GM18907 (cell line): ENCODE measurements at regions not wholly inside any gene's neighbourhood (a gene's known extent, or its start where the extent isn't known, plus 50 kb on each side); places are given as distances from the start of the nearest gene placed in this dataset.

Source experiments
- ATAC-seq: cut with Tn5 transposase; IDR thresholded peaks from one replicate; pipeline ENCODE4 v1.9.1; 2021; ENCODE audit warnings: mild to moderate bottlenecking, moderate library complexity; ENCODE audit not compliant: unreplicated experiment

DNA sequence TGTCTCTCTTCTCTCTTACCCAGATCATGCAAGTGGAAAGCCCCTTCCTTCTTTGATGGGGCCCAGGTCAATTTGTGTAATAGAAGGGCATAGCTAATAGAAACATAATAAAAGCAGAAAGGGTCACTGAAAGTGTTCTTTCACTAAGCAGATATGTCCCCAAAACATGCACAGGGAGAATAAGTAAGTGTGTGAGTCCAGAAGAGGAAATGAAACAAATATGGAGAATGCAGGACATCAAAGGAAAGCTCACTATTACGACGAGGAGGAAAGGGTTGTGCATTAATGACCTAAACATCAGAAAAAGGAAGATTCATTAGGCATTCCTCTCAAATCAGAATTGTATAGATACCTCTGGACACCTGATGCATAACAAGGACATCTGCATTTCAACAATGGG is 81.4 kb upstream of the SMYD2 start:
- ATAC-seq, result no peak

DNA sequence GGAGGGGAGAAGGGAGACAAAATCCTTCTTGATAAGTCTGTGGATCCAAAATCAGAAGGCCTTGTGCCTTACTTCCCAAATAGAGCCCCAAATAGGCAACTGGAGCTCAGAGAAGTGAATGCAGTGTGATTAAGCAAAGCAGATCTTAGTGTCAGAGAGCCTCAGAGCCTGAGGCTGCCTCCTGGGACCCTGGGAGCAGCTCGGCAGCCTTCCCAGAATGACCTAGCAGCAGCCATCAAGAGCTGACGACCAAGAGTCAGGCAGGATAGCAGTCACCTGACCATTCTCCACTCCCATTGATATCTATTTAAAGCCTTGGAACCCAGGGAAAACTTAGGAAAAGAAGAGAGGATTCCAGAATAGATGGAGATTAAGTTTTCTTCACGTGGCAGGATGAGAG is 78.0 kb upstream of the SMYD2 start:
- ATAC-seq, result no peak

GRCh38 chr1:214205053-214205452 is 75.9 kb upstream of the SMYD2 start:
- no peak for ATAC-seq

GRCh38 chr1:214208460-214208859 is 72.5 kb upstream of the SMYD2 start:
- ATAC-seq, result no peak

DNA sequence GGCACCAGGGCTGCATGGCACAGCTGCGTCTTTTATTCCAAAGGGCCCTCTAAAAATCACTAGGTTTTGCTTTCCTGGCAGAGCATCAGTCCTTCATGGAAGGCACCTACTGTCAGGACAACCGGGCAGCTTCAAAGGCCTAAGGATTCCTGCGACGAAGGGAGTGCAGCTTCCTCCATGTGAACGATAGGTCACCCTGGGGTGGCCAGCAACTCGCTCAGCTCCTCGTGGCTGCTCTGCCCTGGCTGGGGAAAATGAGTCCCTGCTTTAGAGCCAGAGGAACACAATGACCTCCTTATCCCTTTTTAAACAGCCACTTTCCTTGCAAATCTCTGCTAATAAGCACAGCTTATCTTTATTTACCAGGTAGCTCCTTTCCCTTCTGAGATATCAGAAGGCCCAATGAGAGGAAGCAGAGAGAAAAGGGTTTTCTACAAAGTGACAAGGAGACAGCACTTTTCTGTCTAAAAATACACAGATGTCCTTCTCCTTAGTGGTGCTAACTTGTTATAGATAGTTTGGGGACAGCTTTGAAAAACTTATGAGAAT is 71.6 kb upstream of the SMYD2 start:
- no peak for ATAC-seq

DNA sequence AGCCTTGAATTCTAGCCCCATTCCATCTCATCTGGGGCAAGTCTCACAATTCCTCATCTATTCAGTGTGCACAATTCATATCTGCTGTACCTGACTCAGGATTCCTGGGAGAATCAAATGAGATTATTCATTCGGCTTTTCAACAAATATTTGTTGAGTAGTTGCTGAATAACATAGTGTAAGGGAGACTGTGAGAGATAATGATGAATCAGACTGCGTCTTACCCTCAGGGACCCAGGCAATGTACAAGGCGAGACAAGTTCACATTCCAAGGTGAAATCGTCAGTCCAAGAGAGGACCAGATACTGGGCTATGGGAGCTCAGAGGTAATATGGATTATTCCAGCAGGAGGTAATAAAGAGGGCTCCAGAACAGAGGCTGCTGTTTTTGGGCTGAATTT is 67.8 kb upstream of the SMYD2 start:
- ATAC-seq, result no peak

DNA sequence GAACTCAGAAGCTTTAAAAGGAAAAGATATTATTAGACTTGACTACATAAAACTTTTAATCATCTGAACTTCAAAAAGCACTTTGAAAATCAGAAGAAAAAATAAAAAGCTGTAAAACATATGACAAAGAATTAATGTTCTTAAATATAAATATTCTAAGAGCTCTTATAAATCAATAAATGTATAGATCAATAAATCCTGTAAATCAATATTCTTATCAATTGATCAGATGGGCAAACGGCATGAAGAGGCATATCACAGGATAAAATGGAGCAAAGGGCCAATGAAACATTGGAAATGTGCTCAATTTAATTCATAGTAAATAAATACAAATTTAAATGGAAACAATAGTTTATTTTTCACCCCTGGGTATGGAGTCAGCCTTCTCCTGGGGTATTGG is 66.1 kb upstream of the SMYD2 start:
- ATAC-seq, result no peak

DNA sequence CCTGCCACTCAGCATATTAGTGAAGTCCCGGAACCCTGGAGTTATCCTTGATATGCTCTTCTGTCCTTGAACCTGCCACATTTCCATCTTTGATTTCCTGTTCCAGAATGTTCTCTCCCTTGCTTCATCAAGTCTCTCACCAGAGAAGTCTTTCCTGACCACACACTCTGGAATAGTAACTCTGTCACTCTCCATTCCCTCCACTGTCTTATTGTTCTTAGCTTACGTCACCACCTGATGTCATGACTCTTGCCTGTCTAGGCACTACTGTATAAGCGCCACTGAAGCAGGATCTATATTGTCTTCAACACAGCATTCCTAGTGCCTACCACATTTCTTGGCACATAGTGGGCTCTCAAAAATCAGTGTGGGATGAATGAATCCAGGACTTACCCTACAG is 65.4 kb upstream of the SMYD2 start:
- no peak for ATAC-seq

- ATAC-seq, result no peak
These were observed 64.9 kb upstream of the SMYD2 start for GRCh38 chr1:214216021-214216420.

GRCh38 chr1:214216779-214217178 is 64.2 kb upstream of the SMYD2 start:
- no peak for ATAC-seq

GRCh38 chr1:214219902-214220301 is 61.1 kb upstream of the SMYD2 start:
- no peak for ATAC-seq

DNA sequence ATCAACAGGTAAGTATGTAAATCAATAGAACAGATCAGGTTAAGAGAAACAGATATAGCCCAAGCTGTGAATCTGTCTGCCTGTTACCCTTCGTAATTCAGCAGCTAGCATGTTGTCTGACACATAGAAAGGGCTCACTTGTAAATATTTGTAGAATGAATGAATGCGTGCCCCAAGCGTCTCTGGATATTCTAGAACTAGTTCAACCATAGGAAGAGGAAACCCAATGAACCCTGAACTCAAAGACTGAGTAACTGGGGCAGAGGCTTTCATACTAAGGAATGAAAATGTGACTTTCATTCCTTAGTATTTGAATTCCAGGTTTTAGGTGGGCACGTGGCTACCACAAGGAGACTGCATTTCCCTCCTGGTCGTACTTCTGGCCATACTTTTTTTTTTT is 60.1 kb upstream of the SMYD2 start:
- no peak for ATAC-seq

DNA sequence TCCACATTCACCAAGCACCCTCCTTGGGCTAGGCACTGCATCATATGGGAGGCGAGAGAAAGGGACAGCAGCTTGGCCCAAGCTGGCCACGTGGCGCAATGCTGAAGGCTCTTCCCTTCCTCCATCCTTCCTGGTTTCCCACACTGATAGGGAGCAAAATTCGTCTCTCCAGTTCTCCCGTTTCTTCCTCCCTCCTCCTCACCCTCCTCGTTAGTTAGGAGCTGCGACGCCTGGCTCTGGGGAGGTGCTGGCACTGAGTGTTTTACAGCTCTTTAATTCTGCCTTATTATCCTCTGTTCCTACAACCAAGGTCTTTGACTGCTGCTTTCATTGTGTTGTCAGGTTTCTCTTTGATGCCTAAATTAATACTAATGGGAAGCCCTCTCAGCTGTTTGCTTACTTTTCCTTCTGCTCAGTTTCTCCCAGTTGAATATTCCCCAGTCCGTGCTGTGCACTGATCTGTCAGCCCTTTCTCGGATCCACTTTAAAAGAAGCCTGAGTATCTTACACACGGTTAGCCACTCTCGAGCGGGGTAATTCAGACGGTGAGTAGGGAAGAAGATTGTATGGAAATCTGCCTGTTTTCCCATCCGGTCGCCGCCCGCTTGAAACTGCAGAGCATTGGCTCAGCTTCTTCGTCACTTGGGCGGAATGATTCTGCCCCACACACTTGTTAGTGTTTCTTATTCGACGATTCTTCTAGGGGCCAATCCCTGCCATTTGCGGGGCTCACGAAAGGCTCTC is 56.2 kb upstream of the SMYD2 start:
- no peak for ATAC-seq

DNA sequence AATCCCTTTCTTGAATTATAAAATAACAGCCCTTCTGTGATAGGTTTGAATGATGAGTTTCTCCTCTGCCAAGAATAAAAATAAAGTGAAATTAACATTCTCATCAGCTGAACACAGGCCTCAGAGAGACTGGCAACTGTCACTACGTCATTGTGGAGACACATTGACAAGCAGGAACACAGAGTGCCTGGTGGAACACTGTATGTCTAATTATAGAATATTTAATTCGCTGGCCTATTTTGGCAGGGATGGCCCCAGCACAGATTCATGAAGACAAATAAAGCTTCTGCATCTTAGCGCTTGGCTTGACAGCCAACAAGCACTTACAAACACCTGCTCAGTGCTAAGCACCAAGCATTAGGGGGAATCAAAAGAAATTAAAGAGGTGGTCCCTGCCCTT is 52.0 kb upstream of the SMYD2 start:
- no peak for ATAC-seq

GRCh38 chr1:214229736-214230135 is 51.2 kb upstream of the SMYD2 start:
- ATAC-seq, result no peak
